ENCODE measurements at regions not wholly inside any gene's neighbourhood (a gene's known extent, or its start where the extent isn't known, plus 50 kb on each side); places are given as distances from the start of the nearest gene placed in this dataset.

DNA sequence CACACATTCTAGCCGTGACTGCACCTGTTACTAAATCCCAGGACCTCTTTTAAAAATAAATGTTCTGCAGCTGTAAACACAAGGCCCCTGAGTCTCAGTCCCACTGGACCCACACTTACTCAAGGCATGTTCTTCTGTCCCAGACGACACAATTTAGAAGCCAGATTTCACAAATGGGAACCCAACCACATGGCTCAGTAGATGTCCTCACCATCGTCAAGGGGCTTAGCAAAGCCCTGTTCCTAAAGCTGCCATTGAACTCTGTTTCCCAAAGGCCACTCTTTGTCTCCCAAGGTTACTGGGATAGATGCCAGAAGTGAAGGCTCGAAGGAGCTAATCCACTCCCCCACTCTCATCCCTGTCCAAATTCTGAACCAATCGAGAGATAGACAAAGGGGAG is 301.0 kb downstream of the GALR1 start:
- no peak for TF ChIP-seq POLR2A (IDR thresholded peaks at IDR 0.05; ENCODE audit: low read length)
- TF ChIP-seq GATA1 (IDR thresholded peaks at IDR 0.05; ENCODE audit: low read depth, low read length) = no peak

Measured in erythroblast (primary cell).